IPS-18a (cell line): ENCODE measurements at regions not wholly inside any gene's neighbourhood (a gene's known extent, or its start where the extent isn't known, plus 50 kb on each side); places are given as distances from the start of the nearest gene placed in this dataset.

Experiments
- H3K27ac ChIP-seq: one replicate; pipeline ENCODE4 v1.5.1; 2013; ENCODE audit warnings: low read length
- H3K27me3 ChIP-seq: one replicate; pipeline ENCODE4 v1.6.1; 2013; ENCODE audit warnings: mild to moderate bottlenecking, low read length; ENCODE audit not compliant: control insufficient read depth, insufficient read depth
- H3K36me3 ChIP-seq: one replicate; pipeline ENCODE4 v1.6.1; 2013; ENCODE audit warnings: low read depth, low read length; ENCODE audit not compliant: control insufficient read depth
- H3K4me1 ChIP-seq: one replicate; pipeline ENCODE4 v1.6.1; 2013; ENCODE audit warnings: low read depth, low read length; ENCODE audit not compliant: control insufficient read depth
- H3K4me3 ChIP-seq: one replicate; pipeline ENCODE4 v1.5.1; 2013; ENCODE audit warnings: low read length
- H3K9ac ChIP-seq: one replicate; pipeline ENCODE4 v1.6.1; 2013; ENCODE audit warnings: mild to moderate bottlenecking, low read length, moderate library complexity
- H3K9me3 ChIP-seq: one replicate; pipeline ENCODE4 v1.6.1; 2013; ENCODE audit warnings: low read depth, low read length; ENCODE audit not compliant: control insufficient read depth

DNA sequence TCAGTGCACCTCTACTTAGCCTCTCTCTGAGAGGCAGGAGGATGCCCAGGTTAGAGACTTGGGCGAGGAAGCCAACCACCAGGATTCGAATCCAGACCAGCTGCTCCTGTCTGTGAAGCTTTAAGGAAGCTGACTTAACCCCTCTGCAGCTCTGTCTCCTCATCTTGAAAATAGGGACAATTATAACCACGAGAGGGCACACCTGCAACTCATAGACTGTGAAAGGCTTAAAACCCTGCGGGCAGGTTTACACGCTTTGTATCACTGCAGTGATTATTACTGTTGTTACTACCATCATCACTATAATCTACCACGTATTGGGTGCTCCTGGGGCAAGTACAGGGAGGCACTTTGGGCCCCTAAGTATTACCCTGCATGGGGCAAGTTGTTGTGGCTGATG lies 379.8 kb downstream of the VRK1 start:
- Histone ChIP-seq H3K27me3 (no peaks in the 10 kb centered on the region), H3K27ac (no peak overlapping the region), H3K9ac (no peak overlapping the region), H3K9me3 (no peaks in the 10 kb centered on the region), H3K36me3 (no peaks in the 10 kb centered on the region), H3K4me3 (no peak overlapping the region), H3K4me1 (no peaks in the 10 kb centered on the region)

DNA sequence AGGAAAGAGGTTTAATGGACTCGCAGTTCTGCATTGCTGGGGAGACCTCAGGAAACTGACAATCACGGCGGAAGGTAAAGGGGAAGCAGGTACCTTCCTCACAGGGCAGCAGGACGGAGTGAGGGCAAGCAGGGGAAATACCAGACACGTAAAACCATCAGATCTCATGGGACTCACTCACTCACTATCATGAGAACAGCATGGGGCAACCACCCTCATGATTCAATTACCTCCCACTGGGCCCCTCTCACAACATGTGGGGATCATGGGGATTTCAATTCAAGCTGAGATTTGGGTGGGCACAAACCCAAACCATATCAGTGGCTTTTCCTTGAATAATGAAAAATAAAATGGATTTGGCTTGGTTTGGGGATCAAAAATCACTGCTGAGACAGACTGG lies 380.5 kb downstream of the VRK1 start:
- Histone ChIP-seq H3K27ac (no peak overlapping the region), H3K4me1 (no peaks in the 10 kb centered on the region), H3K9ac (no peak overlapping the region), H3K36me3 (no peaks in the 10 kb centered on the region), H3K27me3 (no peaks in the 10 kb centered on the region), H3K4me3 (no peak overlapping the region), H3K9me3 (no peaks in the 10 kb centered on the region)

- H3K9ac ChIP-seq = no peak overlapping the region
These were observed 381.6 kb downstream of the VRK1 start for GRCh38 chr14:97178781-97179180.

DNA sequence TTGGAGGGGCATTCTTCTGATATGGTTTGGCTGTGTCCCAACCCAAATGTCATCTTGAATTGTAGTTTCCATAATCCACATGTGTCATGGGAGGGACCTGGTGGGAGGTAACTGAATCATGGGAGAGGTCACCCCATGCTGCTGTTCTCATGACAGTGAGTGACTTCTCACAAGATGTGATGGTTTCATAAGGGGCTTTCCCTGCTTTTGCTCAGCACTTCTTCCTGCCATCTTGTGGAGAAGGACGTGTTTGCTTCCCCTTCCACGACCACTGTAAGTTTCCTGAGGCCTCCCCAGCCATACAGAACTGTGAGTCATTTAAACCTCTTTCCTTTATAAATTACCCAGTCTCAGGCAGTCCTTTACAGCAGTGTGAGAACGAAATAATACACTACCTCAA lies 382.4 kb downstream of the VRK1 start:
- Histone ChIP-seq H3K36me3 (no peaks in the 10 kb centered on the region), H3K27me3 (no peaks in the 10 kb centered on the region), H3K9ac (no peak overlapping the region), H3K9me3 (no peaks in the 10 kb centered on the region), H3K27ac (no peak overlapping the region), H3K4me1 (no peaks in the 10 kb centered on the region), H3K4me3 (no peak overlapping the region)

More at GRCh38 chr14:97178781-97179180, 381.6 kb downstream of the VRK1 start:
- Histone ChIP-seq H3K9me3 (no peaks in the 10 kb centered on the region), H3K36me3 (no peaks in the 10 kb centered on the region), H3K27ac (no peak overlapping the region), H3K27me3 (no peaks in the 10 kb centered on the region), H3K4me3 (no peak overlapping the region), H3K4me1 (no peaks in the 10 kb centered on the region)

GRCh38 chr14:97180304-97181200 lies 383.4 kb downstream of the VRK1 start:
- Histone ChIP-seq H3K4me1 (no peaks in the 10 kb centered on the region), H3K27me3 (no peaks in the 10 kb centered on the region), H3K36me3 (no peaks in the 10 kb centered on the region), H3K9ac (no peak overlapping the region), H3K27ac (no peak overlapping the region), H3K4me3 (no peak overlapping the region), H3K9me3 (no peaks in the 10 kb centered on the region)

- H3K4me1 ChIP-seq = no peaks in the 10 kb centered on the region
- H3K27me3 ChIP-seq = no peaks in the 10 kb centered on the region
- H3K4me3 ChIP-seq = no peak overlapping the region
- no peaks in the 10 kb centered on the region for H3K9me3 ChIP-seq
- H3K9ac ChIP-seq = no peak overlapping the region
- no peaks in the 10 kb centered on the region for H3K36me3 ChIP-seq
- no peak overlapping the region for H3K27ac ChIP-seq
These were observed 388.0 kb downstream of the VRK1 start for GRCh38 chr14:97185186-97185585.

GRCh38 chr14:97187916-97188315 lies 390.7 kb downstream of the VRK1 start:
- Histone ChIP-seq H3K27me3 (no peaks in the 10 kb centered on the region), H3K9ac (no peak overlapping the region), H3K27ac (no peak overlapping the region), H3K4me3 (no peak overlapping the region), H3K9me3 (no peaks in the 10 kb centered on the region), H3K4me1 (no peaks in the 10 kb centered on the region), H3K36me3 (no peaks in the 10 kb centered on the region)

DNA sequence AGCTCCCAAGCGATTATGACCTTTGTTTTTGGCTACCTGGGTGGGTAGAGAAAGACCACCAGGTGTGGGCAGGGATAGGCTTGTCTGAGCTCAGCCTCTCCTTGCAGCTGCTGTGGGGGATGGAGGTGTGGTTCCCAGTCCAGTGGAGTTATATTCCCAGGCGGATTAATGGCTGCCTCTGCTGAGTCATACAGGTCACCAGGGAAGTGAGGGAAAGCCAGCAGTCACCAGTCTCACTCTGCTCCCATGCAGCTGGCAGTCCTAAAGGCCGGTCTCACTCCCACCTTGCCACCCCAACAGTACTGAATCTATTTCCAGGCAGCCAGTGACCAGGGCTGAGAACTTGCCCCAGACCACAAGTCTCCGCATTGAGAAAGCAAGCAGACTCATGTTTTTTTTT lies 399.2 kb downstream of the VRK1 start:
- H3K9me3 ChIP-seq = no peaks in the 10 kb centered on the region
- no peak overlapping the region for H3K9ac ChIP-seq
- no peak overlapping the region for H3K4me3 ChIP-seq
- no peaks in the 10 kb centered on the region for H3K4me1 ChIP-seq
- no peaks in the 10 kb centered on the region for H3K36me3 ChIP-seq
- no peak overlapping the region for H3K27ac ChIP-seq
- no peaks in the 10 kb centered on the region for H3K27me3 ChIP-seq

DNA sequence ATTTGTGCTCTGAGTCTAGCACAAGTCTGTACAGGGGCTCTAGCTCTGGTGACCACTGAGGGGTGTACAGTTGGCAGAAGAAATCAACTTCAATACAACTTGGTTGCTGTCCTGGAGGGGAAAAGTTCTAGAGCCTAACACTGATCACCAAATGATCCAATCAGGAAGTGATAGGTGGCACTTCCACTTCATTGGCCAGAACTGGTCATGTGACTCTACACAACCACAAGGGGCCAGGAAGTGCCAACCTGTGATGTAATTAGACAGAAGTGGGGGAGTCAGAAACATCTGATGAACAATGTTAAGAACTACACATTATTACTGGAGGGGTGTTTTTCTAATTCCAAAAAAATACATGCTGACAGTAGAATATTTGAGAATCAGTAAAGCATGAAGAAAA lies 401.6 kb downstream of the VRK1 start:
- Histone ChIP-seq H3K9me3 (no peaks in the 10 kb centered on the region), H3K4me1 (no peaks in the 10 kb centered on the region), H3K27me3 (no peaks in the 10 kb centered on the region), H3K9ac (no peak overlapping the region), H3K27ac (no peak overlapping the region), H3K4me3 (no peak overlapping the region), H3K36me3 (no peaks in the 10 kb centered on the region)

DNA sequence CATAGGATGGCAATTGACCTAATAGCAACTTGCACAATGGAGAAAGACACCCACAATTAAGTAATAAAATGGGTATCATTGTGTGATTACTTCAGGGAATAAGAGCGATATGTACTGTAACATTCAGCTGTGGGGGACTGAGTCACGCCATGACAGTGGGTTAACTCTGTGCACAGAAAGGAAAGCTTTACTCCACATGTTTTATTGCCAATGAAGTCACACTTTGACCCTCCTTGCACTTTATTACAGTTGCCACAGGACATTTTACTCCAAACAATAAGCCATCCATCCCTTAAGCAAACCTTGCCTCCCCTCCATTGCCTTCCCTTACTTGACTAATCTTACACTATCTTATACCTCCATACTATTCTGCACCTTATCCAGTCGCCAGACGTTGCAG lies 403.1 kb downstream of the VRK1 start:
- H3K9ac ChIP-seq = no peak overlapping the region
- H3K4me1 ChIP-seq = no peaks in the 10 kb centered on the region
- no peaks in the 10 kb centered on the region for H3K9me3 ChIP-seq
- no peaks in the 10 kb centered on the region for H3K27me3 ChIP-seq
- H3K27ac ChIP-seq = no peak overlapping the region
- no peaks in the 10 kb centered on the region for H3K36me3 ChIP-seq
- H3K4me3 ChIP-seq = no peak overlapping the region

GRCh38 chr14:97206916-97207315 lies 409.7 kb downstream of the VRK1 start:
- Histone ChIP-seq H3K27ac (no peak overlapping the region), H3K27me3 (no peaks in the 10 kb centered on the region), H3K4me3 (no peak overlapping the region), H3K9me3 (no peaks in the 10 kb centered on the region), H3K9ac (no peak overlapping the region), H3K4me1 (no peaks in the 10 kb centered on the region), H3K36me3 (no peaks in the 10 kb centered on the region)

DNA sequence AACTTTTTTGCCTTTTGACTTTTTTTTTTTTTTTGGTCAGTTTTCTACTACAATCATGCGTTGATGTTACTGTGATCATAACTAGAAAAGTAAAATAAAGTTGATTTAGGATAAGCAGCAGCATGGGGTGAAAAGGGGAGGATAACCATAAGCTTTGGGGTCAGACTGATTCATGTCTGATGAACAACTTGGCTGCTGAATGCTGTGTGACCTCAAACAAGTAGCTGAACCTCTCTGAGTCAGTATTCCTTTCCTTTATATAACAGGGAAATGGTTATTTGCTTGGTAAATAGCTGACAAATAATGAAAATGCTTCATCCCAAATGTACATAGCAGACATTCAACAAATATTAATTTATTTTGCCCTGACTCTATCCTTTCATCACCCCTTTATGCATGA lies 413.0 kb downstream of the VRK1 start:
- no peak overlapping the region for H3K9ac ChIP-seq
- no peak overlapping the region for H3K27ac ChIP-seq
- H3K27me3 ChIP-seq = no peaks in the 10 kb centered on the region
- no peak overlapping the region for H3K4me3 ChIP-seq
- H3K36me3 ChIP-seq = no peaks in the 10 kb centered on the region
- no peaks in the 10 kb centered on the region for H3K4me1 ChIP-seq
- no peaks in the 10 kb centered on the region for H3K9me3 ChIP-seq
